Fibroblast of mammary gland (primary cell): ENCODE measurements at regions not wholly inside any gene's neighbourhood (a gene's known extent, or its start where the extent isn't known, plus 50 kb on each side); places are given as distances from the start of the nearest gene placed in this dataset.

Experiments
- DNase-seq: peaks from one replicate; pipeline ENCODE4 v3.0.0-alpha.2; 2010; ENCODE audit warnings: low read depth
- H3K4me3 ChIP-seq: 2 replicates; pipeline ENCODE4 v1.5.1; 2011; ENCODE audit warnings: low read depth, mild to moderate bottlenecking, low read length, moderate library complexity; ENCODE audit not compliant: control insufficient read depth
- TF ChIP-seq, protein P1 (sequence below): conservative IDR thresholded peaks from 2 replicates; pipeline ENCODE4 v1.5.1; 2011; ENCODE audit warnings: low read depth, low read length, inconsistent platforms; ENCODE audit not compliant: control insufficient read depth, insufficient read depth

DNA sequence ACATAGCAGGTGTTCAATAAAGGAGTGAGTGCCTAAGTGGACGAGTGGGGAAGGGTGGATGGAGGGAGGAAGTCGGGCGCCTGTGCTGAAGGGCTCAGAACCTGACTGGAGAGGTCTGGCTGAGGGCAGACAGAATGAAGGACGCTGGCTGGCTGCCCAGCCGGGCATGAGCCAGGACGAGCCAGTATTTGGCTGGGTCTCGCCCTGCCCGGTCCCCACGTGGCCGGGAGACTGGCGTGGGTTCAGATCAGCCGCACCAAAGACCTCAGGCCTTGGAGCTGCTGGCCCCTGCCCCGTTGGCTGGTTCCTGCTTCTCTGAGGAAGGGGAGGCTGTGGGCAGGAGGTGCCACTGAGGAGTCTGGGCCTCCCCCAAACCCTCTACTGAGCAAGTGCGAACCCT lies 79.8 kb downstream of the ENGASE start:
- TF ChIP-seq, protein P1, sequence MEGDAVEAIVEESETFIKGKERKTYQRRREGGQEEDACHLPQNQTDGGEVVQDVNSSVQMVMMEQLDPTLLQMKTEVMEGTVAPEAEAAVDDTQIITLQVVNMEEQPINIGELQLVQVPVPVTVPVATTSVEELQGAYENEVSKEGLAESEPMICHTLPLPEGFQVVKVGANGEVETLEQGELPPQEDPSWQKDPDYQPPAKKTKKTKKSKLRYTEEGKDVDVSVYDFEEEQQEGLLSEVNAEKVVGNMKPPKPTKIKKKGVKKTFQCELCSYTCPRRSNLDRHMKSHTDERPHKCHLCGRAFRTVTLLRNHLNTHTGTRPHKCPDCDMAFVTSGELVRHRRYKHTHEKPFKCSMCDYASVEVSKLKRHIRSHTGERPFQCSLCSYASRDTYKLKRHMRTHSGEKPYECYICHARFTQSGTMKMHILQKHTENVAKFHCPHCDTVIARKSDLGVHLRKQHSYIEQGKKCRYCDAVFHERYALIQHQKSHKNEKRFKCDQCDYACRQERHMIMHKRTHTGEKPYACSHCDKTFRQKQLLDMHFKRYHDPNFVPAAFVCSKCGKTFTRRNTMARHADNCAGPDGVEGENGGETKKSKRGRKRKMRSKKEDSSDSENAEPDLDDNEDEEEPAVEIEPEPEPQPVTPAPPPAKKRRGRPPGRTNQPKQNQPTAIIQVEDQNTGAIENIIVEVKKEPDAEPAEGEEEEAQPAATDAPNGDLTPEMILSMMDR, result no peak
- no peak overlapping the region for H3K4me3 ChIP-seq
- DNase-seq, result no peak

- no peak for DNase-seq
- H3K4me3 ChIP-seq, result no peak overlapping the region
- TF ChIP-seq, protein P1, result no peak
Measured at GRCh38 chr17:79153367-79154130, 78.9 kb downstream of the ENGASE start.

- no peak for DNase-seq
- no peak overlapping the region for H3K4me3 ChIP-seq
- TF ChIP-seq, protein P1, result no peak
Measured at GRCh38 chr17:79152636-79153035, 78.0 kb downstream of the ENGASE start.

- no peak overlapping the region for H3K4me3 ChIP-seq
- no peak for DNase-seq
- TF ChIP-seq, protein P1, result no peak
Measured at GRCh38 chr17:79152110-79152509, 77.5 kb downstream of the ENGASE start.

DNA sequence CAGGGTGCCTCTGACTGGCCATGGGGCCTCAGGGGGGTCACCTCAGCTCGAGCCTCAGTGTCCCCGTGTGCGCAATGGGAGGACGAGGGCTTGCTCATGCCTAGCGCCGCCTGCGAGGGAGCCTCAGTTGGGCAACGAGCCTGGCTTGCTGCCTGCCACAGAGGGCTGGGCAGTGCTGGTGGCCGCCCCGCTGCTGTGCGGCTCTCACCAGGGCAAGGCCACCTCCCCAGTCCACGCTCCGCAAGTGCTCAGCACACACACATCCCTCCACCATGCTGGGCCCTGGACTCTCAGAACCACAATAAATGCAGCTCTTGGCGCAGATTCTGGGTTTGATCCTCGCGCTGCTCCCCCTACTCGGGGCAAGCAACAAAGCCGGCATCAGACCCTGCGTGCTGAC lies 76.2 kb downstream of the ENGASE start:
- TF ChIP-seq, protein P1, result no peak
- no peak overlapping the region for H3K4me3 ChIP-seq
- DNase-seq, result no peak

DNA sequence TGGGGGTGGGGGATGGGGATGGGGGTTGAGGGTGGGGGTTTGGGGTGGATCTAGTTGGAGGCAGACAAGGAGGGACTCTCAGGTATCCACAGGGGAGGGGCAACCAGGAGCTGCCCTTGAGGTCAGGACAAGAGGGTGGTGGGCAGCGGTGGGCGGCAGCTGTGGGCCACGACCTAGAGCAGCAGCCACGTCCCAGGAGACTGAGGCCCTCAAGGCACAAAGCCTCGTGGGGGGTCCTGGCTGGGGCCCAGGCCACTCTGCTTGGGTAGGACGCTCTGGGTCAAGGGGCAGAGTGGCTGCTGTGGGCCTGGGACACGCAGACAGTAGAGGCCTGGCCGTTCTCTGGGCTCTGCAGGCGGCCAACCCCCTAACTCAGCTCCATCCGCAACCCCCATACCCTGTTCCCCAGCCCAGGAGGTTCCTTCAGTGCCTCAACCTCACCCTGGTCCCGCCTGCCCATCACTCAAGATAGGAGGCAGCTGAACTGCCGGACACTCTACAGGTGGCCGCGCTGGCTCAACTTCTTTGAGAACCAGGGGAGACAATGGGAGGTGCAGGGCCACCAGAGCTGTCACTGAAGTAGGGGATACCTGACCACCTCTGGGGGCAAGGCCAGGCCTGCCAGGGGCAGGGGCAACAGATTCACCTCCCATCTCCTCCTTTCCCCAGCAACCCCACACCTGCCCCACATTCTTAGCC lies 75.6 kb downstream of the ENGASE start:
- H3K4me3 ChIP-seq, result no peak overlapping the region
- DNase-seq, result no peak
- TF ChIP-seq, protein P1, result no peak
